ENCODE measurements at regions not wholly inside any gene's neighbourhood (a gene's known extent, or its start where the extent isn't known, plus 50 kb on each side); places are given as distances from the start of the nearest gene placed in this dataset.

GRCh38 chr1:213659580-213660547 lies 327.9 kb upstream of the PROX1 start:
- H3K4me3 ChIP-seq (ENCODE audit: low read depth, low read length) = no peak overlapping the region
- no peak for DNase-seq (ENCODE audit: low read depth, low spot score)
- no peak for TF ChIP-seq CTCF (IDR thresholded peaks at IDR 0.05; ENCODE audit: low read depth, low read length)
- in situ Hi-C loops (cut with HindIII; ENCODE audit: low sequenced_read_pairs) = no loop called here

- TF ChIP-seq CTCF (IDR thresholded peaks at IDR 0.05; ENCODE audit: low read depth, low read length) = no peak
Observed at GRCh38 chr1:213661302-213661701, 326.5 kb upstream of the PROX1 start.

GRCh38 chr1:213666113-213666512 lies 321.7 kb upstream of the PROX1 start:
- DNase-seq (ENCODE audit: low read depth, low spot score) = no peak
- in situ Hi-C loops (cut with HindIII; ENCODE audit: low sequenced_read_pairs) = no loop called here
- no peak for TF ChIP-seq CTCF (IDR thresholded peaks at IDR 0.05; ENCODE audit: low read depth, low read length)
- no peak overlapping the region for H3K4me3 ChIP-seq (ENCODE audit: low read depth, low read length)

More at GRCh38 chr1:213661302-213661701, 326.5 kb upstream of the PROX1 start:
- no peak overlapping the region for H3K4me3 ChIP-seq (ENCODE audit: low read depth, low read length)
- in situ Hi-C loops (cut with HindIII; ENCODE audit: low sequenced_read_pairs) = no loop called here
- DNase-seq (ENCODE audit: low read depth, low spot score) = no peak

GRCh38 chr1:213666922-213667321 lies 320.9 kb upstream of the PROX1 start:
- TF ChIP-seq CTCF (IDR thresholded peaks at IDR 0.05; ENCODE audit: low read depth, low read length) = no peak
- no peak for DNase-seq (ENCODE audit: low read depth, low spot score)
- in situ Hi-C loops (cut with HindIII; ENCODE audit: low sequenced_read_pairs) = no loop called here
- no peak overlapping the region for H3K4me3 ChIP-seq (ENCODE audit: low read depth, low read length)

GRCh38 chr1:213669512-213669911 lies 318.3 kb upstream of the PROX1 start:
- no peak for TF ChIP-seq CTCF (IDR thresholded peaks at IDR 0.05; ENCODE audit: low read depth, low read length)
- H3K4me3 ChIP-seq (ENCODE audit: low read depth, low read length) = no peak overlapping the region
- in situ Hi-C loops (cut with HindIII; ENCODE audit: low sequenced_read_pairs) = no loop called here
- DNase-seq (ENCODE audit: low read depth, low spot score) = no peak

GRCh38 chr1:213669964-213670691 lies 317.6 kb upstream of the PROX1 start:
- DNase-seq (ENCODE audit: low read depth, low spot score) = no peak
- in situ Hi-C loops (cut with HindIII; ENCODE audit: low sequenced_read_pairs) = no loop called here
- TF ChIP-seq CTCF (IDR thresholded peaks at IDR 0.05; ENCODE audit: low read depth, low read length) = no peak
- H3K4me3 ChIP-seq (ENCODE audit: low read depth, low read length) = no peak overlapping the region
